ENCODE measurements at regions not wholly inside any gene's neighbourhood (a gene's known extent, or its start where the extent isn't known, plus 50 kb on each side); places are given as distances from the start of the nearest gene placed in this dataset.

GRCh38 chr2:30379481-30379880 is 67.6 kb upstream of the LCLAT1 start:
- Mint-ChIP-seq H3K4me3 (no peak overlapping the region), H3K9me3 (peaks cover 0 to 7% (median 0%) of the 10 kb centered on the region in 7 donors), H3K27me3 (ENCODE audit: low read depth in 3 of 3) (peaks cover 3 to 9% (median 4%) of the 10 kb centered on the region in 3 donors), H3K27ac (no peak overlapping the region), H3K36me3 (no peaks in the 10 kb centered on the region), H3K4me1 (no peaks in the 10 kb centered on the region)
- Histone ChIP-seq H3K4me1 (ENCODE audit: control insufficient read depth in 1 of 2, insufficient read depth in 2 of 2, low read length in 2 of 2) (no peaks in the 10 kb centered on the region), H3K4me3 (replicated peaks in 1 of 3; ENCODE audit: low read depth in 2 of 3, low read length in 3 of 3) (no peak overlapping the region), H2AFZ (ENCODE audit: insufficient read depth, low read depth, low read length, poor library complexity, severe bottlenecking) (no peak overlapping the region), H3K9ac (ENCODE audit: insufficient read depth, low read length, poor library complexity, severe bottlenecking) (no peak overlapping the region), H3K27me3 (ENCODE audit: control insufficient read depth in 2 of 2, insufficient read depth in 2 of 2, low read length in 2 of 2) (peaks cover 0 to 2% of the 10 kb centered on the region in 2 donors), H3K9me3 (replicated peaks in 1 of 2; ENCODE audit: control insufficient read depth in 1 of 2, insufficient read depth in 1 of 2, low read length in 2 of 2) (no peaks in the 10 kb centered on the region), H3K4me2 (replicated peaks; ENCODE audit: extremely low read depth, low read length, poor library complexity, severe bottlenecking) (no peak overlapping the region), H3K79me2 (ENCODE audit: insufficient read depth, low read length) (no peaks in the 10 kb centered on the region), H3K27ac (ENCODE audit: low read depth in 1 of 2, low read length in 2 of 2) (no peak overlapping the region), H4K20me1 (ENCODE audit: insufficient read depth, low read length) (no peaks in the 10 kb centered on the region), H3K36me3 (replicated peaks in 1 of 2; ENCODE audit: control insufficient read depth in 1 of 2, insufficient read depth in 2 of 2, low read length in 2 of 2) (no peaks in the 10 kb centered on the region)
- no peak for DNase-seq
- no CpG with 5 or more reads among the region's 1 CpG for WGBS (ENCODE audit: insufficient coverage)
- intact Hi-C loops (cut with micrococcal nuclease) = no loop called here
- TF ChIP-seq CTCF (IDR thresholded peaks at IDR 0.05) = no peak

GRCh38 chr2:30380824-30381223 is 66.2 kb upstream of the LCLAT1 start:
- Histone ChIP-seq H3K4me3 (replicated peaks in 1 of 3; ENCODE audit: low read depth in 2 of 3, low read length in 3 of 3) (no peak overlapping the region), H3K36me3 (replicated peaks in 1 of 2; ENCODE audit: control insufficient read depth in 1 of 2, insufficient read depth in 2 of 2, low read length in 2 of 2) (no peaks in the 10 kb centered on the region), H3K79me2 (ENCODE audit: insufficient read depth, low read length) (no peaks in the 10 kb centered on the region), H3K27me3 (ENCODE audit: control insufficient read depth in 2 of 2, insufficient read depth in 2 of 2, low read length in 2 of 2) (peaks cover 0 to 2% of the 10 kb centered on the region in 2 donors), H3K4me2 (replicated peaks; ENCODE audit: extremely low read depth, low read length, poor library complexity, severe bottlenecking) (no peak overlapping the region), H3K27ac (ENCODE audit: low read depth in 1 of 2, low read length in 2 of 2) (no peak overlapping the region), H2AFZ (ENCODE audit: insufficient read depth, low read depth, low read length, poor library complexity, severe bottlenecking) (no peak overlapping the region), H3K9me3 (replicated peaks in 1 of 2; ENCODE audit: control insufficient read depth in 1 of 2, insufficient read depth in 1 of 2, low read length in 2 of 2) (no peaks in the 10 kb centered on the region), H3K9ac (ENCODE audit: insufficient read depth, low read length, poor library complexity, severe bottlenecking) (no peak overlapping the region), H3K4me1 (ENCODE audit: control insufficient read depth in 1 of 2, insufficient read depth in 2 of 2, low read length in 2 of 2) (no peaks in the 10 kb centered on the region), H4K20me1 (ENCODE audit: insufficient read depth, low read length) (no peaks in the 10 kb centered on the region)
- H3K27ac Mint-ChIP-seq = no peak overlapping the region
- H3K27me3 Mint-ChIP-seq (ENCODE audit: low read depth in 3 of 3) = peaks cover 2 to 9% (median 6%) of the 10 kb centered on the region in 3 donors
- WGBS (ENCODE audit: insufficient coverage) = no CpG with 5 or more reads among the region's 3 CpGs
- DNase-seq = no peak
- no peaks in the 10 kb centered on the region for H3K36me3 Mint-ChIP-seq
- no peak overlapping the region for H3K4me3 Mint-ChIP-seq
- intact Hi-C loops (cut with micrococcal nuclease) = no loop called here
- H3K9me3 Mint-ChIP-seq = peaks cover 0 to 7% (median 0%) of the 10 kb centered on the region in 7 donors
- H3K4me1 Mint-ChIP-seq = no peaks in the 10 kb centered on the region
- TF ChIP-seq CTCF (IDR thresholded peaks at IDR 0.05) = no peak

Measured in CD14-positive monocyte (primary cell).